SK-N-MC (cell line): ENCODE measurements at regions not wholly inside any gene's neighbourhood (a gene's known extent, or its start where the extent isn't known, plus 50 kb on each side); places are given as distances from the start of the nearest gene placed in this dataset.

Experiments used
- DNase-seq: peaks from one replicate; pipeline ENCODE4 v3.0.0-alpha.2; 2011; ENCODE audit warnings: low read depth, low spot score
- H3K27ac ChIP-seq: fragments of 200-600 bp; sonication (generic); 2 replicates; pipeline ENCODE4 v1.5.1; 2016; ENCODE audit warnings: mixed run types
- H3K36me3 ChIP-seq: fragments of 200-600 bp; sonication (generic); 2 replicates; pipeline ENCODE4 v1.6.1; 2017; ENCODE audit warnings: antibody characterized with exemption, low read length, mixed read lengths; ENCODE audit not compliant: insufficient read depth
- H3K4me3 ChIP-seq: fragments of 200-600 bp; sonication (generic); 2 replicates; pipeline ENCODE4 v1.5.1; 2016
- H3K9ac ChIP-seq: fragments of 200-600 bp; sonication (generic); 2 replicates; pipeline ENCODE4 v1.8.0; 2017; ENCODE audit warnings: mixed run types, mixed read lengths; ENCODE audit not compliant: insufficient read length
- H3K9me3 ChIP-seq: fragments of 200-600 bp; sonication (generic); 2 replicates; pipeline ENCODE4 v1.6.1; 2017; ENCODE audit warnings: low read depth, mild to moderate bottlenecking, antibody characterized with exemption, low read length, moderate library complexity, mixed read lengths
- EZH2 ChIP-seq: fragments of 200-600 bp; sonication (generic); IDR thresholded peaks from one replicate; pipeline ENCODE4 v1.6.1; 2017; ENCODE audit warnings: antibody characterized with exemption
- FOXP2 ChIP-seq: optimal IDR thresholded peaks from 2 replicates; pipeline ENCODE3; 2011; ENCODE audit warnings: mild to moderate bottlenecking, moderate library complexity; ENCODE audit not compliant: insufficient read depth; ENCODE audit errors: extremely low read length, control extremely low read depth
- POLR2AphosphoS5 ChIP-seq: IDR thresholded peaks from 2 replicates; pipeline ENCODE4 v1.6.1; 2012; ENCODE audit warnings: mild to moderate bottlenecking, low read depth, low read length, borderline replicate concordance

DNA sequence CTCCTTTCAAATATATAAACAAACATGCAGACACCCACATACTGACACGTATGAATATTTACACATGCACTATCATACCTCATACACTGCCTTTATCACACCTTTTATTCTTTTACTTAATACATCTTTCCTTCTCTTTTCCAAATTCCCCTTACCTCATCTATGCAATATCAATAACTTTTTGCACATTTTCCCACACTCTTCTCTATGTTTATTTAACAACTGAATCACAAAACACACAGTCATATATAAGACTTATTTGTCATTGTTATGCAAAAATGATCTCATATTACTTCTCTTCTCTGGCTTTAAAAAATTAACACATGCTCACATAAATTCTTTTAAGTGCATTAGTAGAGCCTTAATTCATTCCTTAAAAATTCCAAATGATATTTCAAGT lies 461.4 kb downstream of the DIPK2A start:
- H3K9me3 ChIP-seq = no peaks in the 10 kb centered on the region
- no peak for TF ChIP-seq POLR2AphosphoS5
- no peak for TF ChIP-seq EZH2
- no peak for TF ChIP-seq FOXP2
- H3K36me3 ChIP-seq = no peaks in the 10 kb centered on the region
- no peak overlapping the region for H3K4me3 ChIP-seq
- no peak for DNase-seq
- no peak overlapping the region for H3K27ac ChIP-seq
- H3K9ac ChIP-seq = no peak overlapping the region

DNA sequence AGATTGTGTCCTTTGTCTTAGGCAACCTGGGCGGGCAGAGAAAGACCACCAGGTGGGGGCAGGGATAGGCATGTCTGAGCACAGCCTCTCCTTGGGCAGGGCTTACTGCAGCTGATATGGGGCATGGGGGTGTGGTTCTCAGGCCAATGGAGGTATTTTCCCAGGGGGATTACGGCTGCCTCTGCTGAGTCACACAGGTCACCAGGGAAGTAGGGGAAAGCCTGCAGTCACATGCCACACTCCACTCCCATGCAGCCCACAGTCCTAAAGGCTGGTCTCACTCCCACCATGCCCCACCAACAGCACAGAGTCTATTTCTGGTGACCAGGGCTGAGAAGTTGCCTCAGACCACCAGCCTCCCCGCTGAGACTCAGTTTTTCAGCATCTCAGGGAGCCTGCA lies 466.4 kb downstream of the DIPK2A start:
- H3K27ac ChIP-seq = no peak overlapping the region
- no peaks in the 10 kb centered on the region for H3K9me3 ChIP-seq
- no peak for DNase-seq
- TF ChIP-seq POLR2AphosphoS5 (no peak), FOXP2 (no peak), EZH2 (no peak)
- no peak overlapping the region for H3K4me3 ChIP-seq
- H3K36me3 ChIP-seq = no peaks in the 10 kb centered on the region
- H3K9ac ChIP-seq = no peak overlapping the region

- TF ChIP-seq FOXP2 = no peak
- TF ChIP-seq POLR2AphosphoS5 = no peak
- no peak for TF ChIP-seq EZH2
- Histone ChIP-seq H3K36me3 (no peaks in the 10 kb centered on the region), H3K4me3 (no peak overlapping the region), H3K9me3 (no peaks in the 10 kb centered on the region), H3K27ac (no peak overlapping the region), H3K9ac (no peak overlapping the region)
- DNase-seq = no peak
Observed at GRCh38 chr3:144444061-144444460, 472.4 kb downstream of the DIPK2A start.

DNA sequence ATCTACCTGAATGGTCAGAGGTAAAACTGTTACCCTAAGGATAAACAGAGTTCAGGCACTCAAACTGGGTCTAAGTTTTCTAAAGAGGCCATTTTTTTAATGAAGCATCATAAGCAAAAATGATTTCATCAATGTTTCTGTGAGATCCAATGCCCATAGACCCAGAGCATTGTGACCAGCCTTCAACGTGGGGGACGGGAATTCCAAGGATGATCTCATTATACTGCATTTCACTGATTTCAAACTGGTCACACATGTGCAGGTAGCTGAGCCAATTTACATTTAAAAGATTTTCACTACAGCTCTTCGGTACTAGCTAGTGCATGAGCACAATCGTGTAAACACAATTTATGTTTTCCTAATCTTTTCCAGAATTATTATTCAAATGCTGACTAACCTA lies 472.9 kb downstream of the DIPK2A start:
- no peak overlapping the region for H3K27ac ChIP-seq

DNA sequence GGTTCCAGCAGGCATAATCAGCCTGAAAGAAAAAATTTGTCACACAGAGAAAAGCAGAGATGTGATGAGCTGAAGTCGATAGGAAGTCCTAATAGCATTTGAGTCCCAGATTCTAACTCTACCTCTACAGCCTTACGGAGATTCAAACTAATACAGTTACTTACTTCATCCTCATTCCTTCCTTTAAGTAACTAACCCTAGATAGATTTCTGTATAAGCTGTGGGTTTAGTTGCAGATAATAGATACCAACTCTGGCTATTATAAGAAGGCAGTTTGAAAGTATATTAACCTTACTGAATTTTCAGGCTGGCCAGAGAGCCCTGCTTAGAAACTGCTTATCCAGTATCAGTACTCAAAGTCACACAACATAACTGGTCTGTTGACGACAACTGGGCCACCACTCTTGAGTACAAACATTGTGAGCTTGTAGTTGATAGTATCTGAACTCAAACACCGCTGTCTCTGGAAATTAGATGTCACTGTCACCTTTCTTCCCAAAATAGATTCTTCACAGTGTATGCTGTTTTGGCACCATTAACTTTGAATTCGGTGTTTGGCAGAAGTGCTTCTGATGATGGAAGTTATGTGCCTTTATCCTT lies 484.3 kb downstream of the DIPK2A start:
- H3K27ac ChIP-seq = no peak overlapping the region
- no peak for TF ChIP-seq EZH2
- no peak for TF ChIP-seq FOXP2
- TF ChIP-seq POLR2AphosphoS5 = no peak
- H3K4me3 ChIP-seq = no peak overlapping the region
- H3K36me3 ChIP-seq = no peaks in the 10 kb centered on the region
- no peak for DNase-seq
- no peaks in the 10 kb centered on the region for H3K9me3 ChIP-seq
- H3K9ac ChIP-seq = no peak overlapping the region

More for the DNA sequence above, 472.9 kb downstream of the DIPK2A start:
- no peaks in the 10 kb centered on the region for H3K36me3 ChIP-seq
- no peak overlapping the region for H3K4me3 ChIP-seq
- H3K9me3 ChIP-seq = no peaks in the 10 kb centered on the region
- no peak overlapping the region for H3K9ac ChIP-seq
- no peak for TF ChIP-seq FOXP2
- no peak for TF ChIP-seq EZH2
- TF ChIP-seq POLR2AphosphoS5 = no peak
- no peak for DNase-seq

DNA sequence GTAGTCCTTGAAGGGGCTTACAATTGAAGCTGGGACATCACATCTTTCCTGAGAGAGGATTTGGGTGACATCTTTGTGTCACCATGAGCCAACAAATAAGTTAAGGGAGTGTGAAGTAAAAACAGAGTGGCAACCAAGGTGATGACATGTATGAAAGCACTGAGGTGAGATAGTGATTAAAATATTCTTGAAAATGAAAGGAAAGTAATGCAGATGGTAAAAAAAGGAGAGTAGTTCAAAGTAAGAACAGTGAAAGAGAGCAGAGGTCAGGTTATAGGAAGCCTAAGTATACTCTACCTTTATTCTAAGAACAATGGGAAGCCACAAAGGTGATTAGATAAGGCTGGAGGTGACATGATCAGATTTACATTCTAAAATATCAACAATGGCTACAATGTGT lies 486.1 kb downstream of the DIPK2A start:
- no peak for DNase-seq
- TF ChIP-seq EZH2 (no peak), POLR2AphosphoS5 (no peak), FOXP2 (no peak)
- no peaks in the 10 kb centered on the region for H3K9me3 ChIP-seq
- H3K36me3 ChIP-seq = no peaks in the 10 kb centered on the region
- no peak overlapping the region for H3K4me3 ChIP-seq
- no peak overlapping the region for H3K9ac ChIP-seq
- no peak overlapping the region for H3K27ac ChIP-seq

GRCh38 chr3:144458283-144458682 lies 486.7 kb downstream of the DIPK2A start:
- no peaks in the 10 kb centered on the region for H3K9me3 ChIP-seq
- H3K9ac ChIP-seq = no peak overlapping the region
- no peak for DNase-seq
- H3K27ac ChIP-seq = no peak overlapping the region
- H3K4me3 ChIP-seq = no peak overlapping the region
- no peaks in the 10 kb centered on the region for H3K36me3 ChIP-seq
- TF ChIP-seq POLR2AphosphoS5 (no peak), EZH2 (no peak), FOXP2 (no peak)

GRCh38 chr3:144462337-144462736 lies 490.7 kb downstream of the DIPK2A start:
- DNase-seq = no peak
- TF ChIP-seq FOXP2 = no peak
- TF ChIP-seq EZH2 = no peak
- no peak for TF ChIP-seq POLR2AphosphoS5
- Histone ChIP-seq H3K27ac (no peak overlapping the region), H3K4me3 (no peak overlapping the region), H3K36me3 (no peaks in the 10 kb centered on the region), H3K9me3 (no peaks in the 10 kb centered on the region), H3K9ac (no peak overlapping the region)

- H3K27ac ChIP-seq = peak overlapping the region; percentile 59
- H3K4me3 ChIP-seq = no peak overlapping the region
- no peaks in the 10 kb centered on the region for H3K36me3 ChIP-seq
- no peak overlapping the region for H3K9ac ChIP-seq
- TF ChIP-seq POLR2AphosphoS5 (no peak), FOXP2 (no peak), EZH2 (no peak)
- no peak for DNase-seq
- no peaks in the 10 kb centered on the region for H3K9me3 ChIP-seq
Observed at GRCh38 chr3:144463911-144464310, 492.3 kb downstream of the DIPK2A start.

GRCh38 chr3:144466114-144466513 lies 494.5 kb downstream of the DIPK2A start:
- no peak overlapping the region for H3K9ac ChIP-seq
- H3K36me3 ChIP-seq = no peaks in the 10 kb centered on the region
- TF ChIP-seq POLR2AphosphoS5 (no peak), EZH2 (no peak), FOXP2 (no peak)
- H3K9me3 ChIP-seq = no peaks in the 10 kb centered on the region
- H3K4me3 ChIP-seq = no peak overlapping the region
- no peak overlapping the region for H3K27ac ChIP-seq
- DNase-seq = no peak
